Mesothelial cell of epicardium (in vitro differentiated cells): ENCODE measurements at regions not wholly inside any gene's neighbourhood (a gene's known extent, or its start where the extent isn't known, plus 50 kb on each side); places are given as distances from the start of the nearest gene placed in this dataset.

Source experiments
- DNase-seq, 2 experiments: peaks; one replicate each; pipeline ENCODE4 v3.0.0; 2021; ENCODE audit warnings: low spot score in 2 of 2; ENCODE audit not compliant: unreplicated experiment in 2 of 2
- H3K27ac Mint-ChIP-seq: 2 replicates; pipeline ENCODE4 v1.8.0; 2021; ENCODE audit warnings: mixed read lengths
- H3K27me3 Mint-ChIP-seq: 2 replicates; pipeline ENCODE4 v1.8.0; 2021; ENCODE audit warnings: low read depth, mixed read lengths
- H3K36me3 Mint-ChIP-seq: 2 replicates; pipeline ENCODE4 v1.8.0; 2021; ENCODE audit warnings: mixed read lengths
- H3K4me1 Mint-ChIP-seq: 2 replicates; pipeline ENCODE4 v1.8.0; 2021; ENCODE audit warnings: mixed read lengths
- H3K4me3 Mint-ChIP-seq: 2 replicates; pipeline ENCODE4 v1.8.0; 2021; ENCODE audit warnings: mild to moderate bottlenecking, moderate library complexity, mixed read lengths
- H3K9me3 Mint-ChIP-seq: 2 replicates; pipeline ENCODE4 v1.8.0; 2021; ENCODE audit warnings: mixed read lengths
- CTCF ChIP-seq: fragments of 200-600 bp; sonication (generic); IDR thresholded peaks from one replicate; pipeline ENCODE4 v1.5.0; 2021; ENCODE audit warnings: antibody characterized with exemption; ENCODE audit not compliant: unreplicated experiment

- H3K9me3 Mint-ChIP-seq: no peaks in the 10 kb centered on the region
- H3K27me3 Mint-ChIP-seq: no peaks in the 10 kb centered on the region
- H3K36me3 Mint-ChIP-seq: no peaks in the 10 kb centered on the region
- no peak overlapping the region for H3K4me3 Mint-ChIP-seq
- TF ChIP-seq CTCF: no peak
- no peak for DNase-seq
- H3K27ac Mint-ChIP-seq: no peak overlapping the region
- H3K4me1 Mint-ChIP-seq: no peaks in the 10 kb centered on the region
These were observed 333.1 kb downstream of the DSEL start for GRCh38 chr18:67183398-67183797.

- Mint-ChIP-seq H3K27ac (no peak overlapping the region), H3K4me3 (no peak overlapping the region), H3K9me3 (no peaks in the 10 kb centered on the region), H3K36me3 (no peaks in the 10 kb centered on the region), H3K27me3 (no peaks in the 10 kb centered on the region), H3K4me1 (no peaks in the 10 kb centered on the region)
- no peak for TF ChIP-seq CTCF
- DNase-seq: no peak
These were observed 336.8 kb downstream of the DSEL start for GRCh38 chr18:67179726-67180125.

- TF ChIP-seq CTCF: no peak
- H3K36me3 Mint-ChIP-seq: no peaks in the 10 kb centered on the region
- no peak for DNase-seq
- peaks cover 3% of the 10 kb centered on the region for H3K9me3 Mint-ChIP-seq
- H3K27me3 Mint-ChIP-seq: no peaks in the 10 kb centered on the region
- no peaks in the 10 kb centered on the region for H3K4me1 Mint-ChIP-seq
- H3K4me3 Mint-ChIP-seq: no peak overlapping the region
- H3K27ac Mint-ChIP-seq: no peak overlapping the region
These were observed 356.9 kb downstream of the DSEL start for GRCh38 chr18:67159662-67160061.

- DNase-seq: no peak
- no peak overlapping the region for H3K4me3 Mint-ChIP-seq
- no peak for TF ChIP-seq CTCF
- H3K36me3 Mint-ChIP-seq: no peaks in the 10 kb centered on the region
- H3K4me1 Mint-ChIP-seq: peaks cover 9% of the 10 kb centered on the region
- no peak overlapping the region for H3K27ac Mint-ChIP-seq
- no peaks in the 10 kb centered on the region for H3K27me3 Mint-ChIP-seq
- no peaks in the 10 kb centered on the region for H3K9me3 Mint-ChIP-seq
These were observed 361.5 kb downstream of the DSEL start for GRCh38 chr18:67154979-67155378.

- no peak overlapping the region for H3K27ac Mint-ChIP-seq
- DNase-seq: no peak
- no peaks in the 10 kb centered on the region for H3K36me3 Mint-ChIP-seq
- no peak for TF ChIP-seq CTCF
- H3K27me3 Mint-ChIP-seq: no peaks in the 10 kb centered on the region
- H3K4me3 Mint-ChIP-seq: no peak overlapping the region
- H3K9me3 Mint-ChIP-seq: no peaks in the 10 kb centered on the region
- peaks cover 15% of the 10 kb centered on the region for H3K4me1 Mint-ChIP-seq
These were observed 365.2 kb downstream of the DSEL start for GRCh38 chr18:67151366-67151765.
